Stomach (tissue), 8 donors: ENCODE measurements at regions not wholly inside any gene's neighbourhood (a gene's known extent, or its start where the extent isn't known, plus 50 kb on each side); places are given as distances from the start of the nearest gene placed in this dataset.

Experiments
- DNase-seq, 2 donors: peaks; one replicate each; pipeline versions ENCODE4 v3.0.0 to v3.0.0-alpha.2; 2013 to 2019
- H3K27ac ChIP-seq, 5 donors: fragments of 200-600 bp in 4 of 5; sonication (generic) in 4 of 5; one replicate each; pipeline ENCODE4 v1.5.1; 2013 to 2019; ENCODE audit warnings: mild to moderate bottlenecking in 1 of 5, moderate library complexity in 1 of 5
- H3K27me3 ChIP-seq, 3 donors: fragments of 200-600 bp; sonication (generic); one replicate each; pipeline ENCODE4 v1.5.1; 2017 to 2019; ENCODE audit warnings: mixed run types in 1 of 3
- H3K36me3 ChIP-seq, 4 donors: fragments of 200-600 bp; sonication (generic); 1 replicate in 3 of 4; 2 replicates in 1 of 4; pipeline ENCODE4 v1.5.1; 2016 to 2019
- H3K4me1 ChIP-seq, 4 donors: fragments of 200-600 bp; sonication (generic); one replicate each; pipeline ENCODE4 v1.5.1; 2016 to 2019
- H3K4me3 ChIP-seq, 4 donors: fragments of 200-600 bp; sonication (generic) in 3 of 4; one replicate each; pipeline ENCODE4 v1.5.1; 2016 to 2019; ENCODE audit warnings: mild to moderate bottlenecking in 1 of 4
- H3K9me3 ChIP-seq, 4 donors: fragments of 200-600 bp; sonication (generic); one replicate each; pipeline ENCODE4 v1.5.1; 2016 to 2019
- CTCF ChIP-seq, 7 experiments: fragments of 450-650 bp in 4 of 7; fragments of 200-600 bp in 3 of 7; sonication (generic) in 3 of 7; IDR thresholded peaks; one replicate each; pipeline ENCODE4 v1.5.1; 2016 to 2019; ENCODE audit warnings: antibody characterized with exemption in 7 of 7, control low read depth in 2 of 7, mild to moderate bottlenecking in 1 of 7
- EP300 ChIP-seq: sonication (generic); formaldehyde crosslinking; IDR thresholded peaks from one replicate; pipeline ENCODE4 v1.6.1; 2017; ENCODE audit warnings: antibody characterized with exemption
- POLR2A ChIP-seq, 4 donors: fragments of 450-650 bp; IDR thresholded peaks; one replicate each; pipeline ENCODE4 v1.6.1; 2016; ENCODE audit warnings: antibody characterized with exemption in 4 of 4, control low read depth in 2 of 4, mild to moderate bottlenecking in 1 of 4, moderate library complexity in 1 of 4
- POLR2AphosphoS5 ChIP-seq, 3 donors: sonication (generic); formaldehyde crosslinking; IDR thresholded peaks; one replicate each; pipeline ENCODE4 v1.6.1; 2016; ENCODE audit warnings: antibody characterized with exemption in 3 of 3
- WGBS, 5 donors: extraction: QIAGEN DNeasy Blood & Tissue Kit in 3 of 5; methylation state at CpG; one replicate each; pipeline versions ENCODE4 v1.1.5 to v1.1.7; 2013 to 2018; 5-methylcytosine and 5-hydroxymethylcytosine counted together
- intact Hi-C: fragments of 100-400 bp; cut with DNase I; formaldehyde crosslinking; loops from one replicate; pipeline ENCODE4 v1.15.1; 2023; ENCODE audit warnings: low total_unique reads
- donor health status: healthy with polysubstance abuse.
- donor health status: Bipolar disorder and iron deficiency.
- donor health status: healthy.

DNA sequence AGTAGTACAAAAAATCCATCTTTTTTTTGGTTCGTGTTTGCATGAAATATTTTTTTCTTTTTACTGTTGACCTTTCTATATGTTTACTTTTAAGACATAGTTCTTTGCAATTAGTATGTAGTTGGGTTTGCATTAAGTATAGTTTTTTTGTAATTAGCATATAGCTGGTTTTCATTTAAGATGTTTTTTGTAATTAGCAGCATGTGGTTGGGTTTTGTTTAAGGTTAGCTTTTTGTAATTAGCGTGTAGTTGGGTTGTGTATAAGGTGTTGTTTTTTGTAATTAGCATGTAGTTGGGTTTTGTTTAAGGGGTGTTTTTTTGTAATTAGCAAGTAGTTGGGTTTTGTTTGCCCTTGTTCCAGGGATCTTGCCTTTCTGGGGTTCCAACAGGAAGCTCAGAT lies 193.1 kb downstream of the LPIN1 start:
- Histone ChIP-seq H3K36me3 (no peaks in the 10 kb centered on the region), H3K4me1 (no peaks in the 10 kb centered on the region), H3K27me3 (no peaks in the 10 kb centered on the region), H3K4me3 (no peak overlapping the region), H3K9me3 (no peaks in the 10 kb centered on the region), H3K27ac (no peak overlapping the region)
- WGBS, 5 donors = 65 to 85% (median 80%) methylated on average over 2 of the region's 2 CpGs
- TF ChIP-seq POLR2A (IDR thresholded peaks at IDR 0.05) = no peak
- no peak for TF ChIP-seq EP300
- TF ChIP-seq POLR2AphosphoS5 (IDR thresholded peaks at IDR 0.05) = no peak
- no peak for TF ChIP-seq CTCF (IDR thresholded peaks at IDR 0.05)
- no peak for DNase-seq
- intact Hi-C loops = no loop called here

- H3K36me3 ChIP-seq = no peaks in the 10 kb centered on the region
- no peaks in the 10 kb centered on the region for H3K9me3 ChIP-seq
- no peak overlapping the region for H3K27ac ChIP-seq
- TF ChIP-seq EP300 (no peak), POLR2A (IDR thresholded peaks at IDR 0.05) (no peak), CTCF (IDR thresholded peaks at IDR 0.05) (no peak), POLR2AphosphoS5 (IDR thresholded peaks at IDR 0.05) (no peak)
- H3K4me3 ChIP-seq = no peak overlapping the region
- H3K4me1 ChIP-seq = no peaks in the 10 kb centered on the region
- H3K27me3 ChIP-seq = no peaks in the 10 kb centered on the region
- DNase-seq = no peak
- WGBS, 5 donors = 85 to 89% (median 87%) methylated on average over 3 of the region's 3 CpGs
- intact Hi-C loops = no loop called here
Observed at GRCh38 chr2:11940121-11940743, 193.8 kb downstream of the LPIN1 start.

DNA sequence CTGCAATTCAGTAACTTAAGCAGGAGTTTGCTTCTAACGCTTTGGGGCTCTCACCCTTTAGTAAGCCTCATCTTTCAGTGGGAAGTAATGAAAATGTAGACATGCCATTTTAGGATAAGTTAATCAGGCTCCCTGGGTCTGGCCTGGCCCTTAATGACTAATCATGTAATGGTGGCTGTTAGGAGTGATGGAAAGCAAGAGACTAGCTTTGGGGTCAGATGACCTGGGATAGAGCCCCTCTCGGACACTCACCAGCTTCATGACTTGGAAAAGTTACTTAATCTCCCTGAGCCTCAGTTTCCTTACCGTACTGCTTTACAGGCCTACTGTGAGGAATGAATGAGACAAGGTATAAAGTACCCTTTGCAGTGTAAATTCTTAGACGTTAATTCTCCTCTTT lies 194.4 kb downstream of the LPIN1 start:
- Histone ChIP-seq H3K36me3 (no peaks in the 10 kb centered on the region), H3K27ac (no peak overlapping the region), H3K27me3 (no peaks in the 10 kb centered on the region), H3K4me3 (no peak overlapping the region), H3K4me1 (no peaks in the 10 kb centered on the region), H3K9me3 (no peaks in the 10 kb centered on the region)
- TF ChIP-seq POLR2AphosphoS5 (IDR thresholded peaks at IDR 0.05) (no peak), EP300 (no peak), CTCF (IDR thresholded peaks at IDR 0.05) (no peak), POLR2A (IDR thresholded peaks at IDR 0.05) (no peak)
- intact Hi-C loops = no loop called here
- 90 to 94% (median 93%) methylated on average over 4 of the region's 4 CpGs for WGBS, 5 donors
- DNase-seq = no peak

DNA sequence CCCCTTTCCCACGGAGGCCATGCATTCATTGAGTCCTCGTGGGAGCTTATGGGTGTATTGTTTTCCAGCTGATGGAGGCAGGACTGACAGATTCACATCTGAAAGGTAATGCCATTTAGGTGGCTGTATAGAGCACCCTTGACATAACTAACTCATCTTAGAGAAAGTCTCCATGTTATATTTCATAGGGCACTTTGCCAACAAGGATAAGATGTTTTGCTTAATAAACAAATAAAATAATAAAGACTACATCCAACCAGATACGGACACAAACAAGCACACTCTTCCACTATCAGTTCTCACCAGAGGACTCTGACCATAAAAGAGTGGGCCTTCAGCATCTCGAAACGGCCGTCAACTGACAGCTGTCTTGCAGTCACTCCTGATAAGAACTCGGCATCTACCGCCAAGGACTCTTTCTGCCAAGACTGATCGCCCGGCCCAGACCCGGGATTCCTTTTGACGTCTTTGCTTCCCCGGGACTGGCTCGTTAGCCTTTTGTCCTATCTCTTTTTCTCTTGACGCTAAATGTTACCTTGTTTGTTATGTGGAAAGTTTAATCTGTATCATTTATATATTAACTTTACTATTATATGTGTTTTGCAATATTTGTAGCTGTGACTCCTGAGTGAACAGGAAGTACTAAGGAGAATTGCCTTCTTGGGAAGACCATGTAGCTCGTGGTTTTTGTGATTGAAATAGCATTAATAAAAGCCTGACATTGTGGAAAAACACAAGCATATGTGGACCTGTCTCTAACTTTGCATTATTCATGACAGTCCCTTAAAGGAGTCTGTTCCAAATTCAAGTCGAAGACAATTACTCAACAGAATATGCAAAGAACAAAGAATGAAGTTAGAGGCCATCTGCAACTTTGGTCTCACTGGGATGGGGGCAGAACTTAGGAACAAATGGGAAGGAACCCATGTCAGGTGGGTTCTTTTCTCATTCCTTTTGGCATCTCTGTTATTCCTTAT lies 195.1 kb downstream of the LPIN1 start:
- intact Hi-C loops = no loop called here
- TF ChIP-seq CTCF (IDR thresholded peaks at IDR 0.05) = no peak
- TF ChIP-seq POLR2A (IDR thresholded peaks at IDR 0.05) = no peak
- no peak for TF ChIP-seq POLR2AphosphoS5 (IDR thresholded peaks at IDR 0.05)
- no peak for TF ChIP-seq EP300
- 71 to 83% (median 80%) methylated on average over 17 of the region's 17 CpGs for WGBS, 5 donors

More for the DNA sequence above, 195.1 kb downstream of the LPIN1 start:
- H3K27me3 ChIP-seq = no peaks in the 10 kb centered on the region
- no peak for DNase-seq
- H3K4me1 ChIP-seq = no peaks in the 10 kb centered on the region
- no peaks in the 10 kb centered on the region for H3K36me3 ChIP-seq
- no peak overlapping the region for H3K27ac ChIP-seq
- no peaks in the 10 kb centered on the region for H3K9me3 ChIP-seq
- no peak overlapping the region for H3K4me3 ChIP-seq
